ENCODE measurements at regions not wholly inside any gene's neighbourhood (a gene's known extent, or its start where the extent isn't known, plus 50 kb on each side); places are given as distances from the start of the nearest gene placed in this dataset.

DNA sequence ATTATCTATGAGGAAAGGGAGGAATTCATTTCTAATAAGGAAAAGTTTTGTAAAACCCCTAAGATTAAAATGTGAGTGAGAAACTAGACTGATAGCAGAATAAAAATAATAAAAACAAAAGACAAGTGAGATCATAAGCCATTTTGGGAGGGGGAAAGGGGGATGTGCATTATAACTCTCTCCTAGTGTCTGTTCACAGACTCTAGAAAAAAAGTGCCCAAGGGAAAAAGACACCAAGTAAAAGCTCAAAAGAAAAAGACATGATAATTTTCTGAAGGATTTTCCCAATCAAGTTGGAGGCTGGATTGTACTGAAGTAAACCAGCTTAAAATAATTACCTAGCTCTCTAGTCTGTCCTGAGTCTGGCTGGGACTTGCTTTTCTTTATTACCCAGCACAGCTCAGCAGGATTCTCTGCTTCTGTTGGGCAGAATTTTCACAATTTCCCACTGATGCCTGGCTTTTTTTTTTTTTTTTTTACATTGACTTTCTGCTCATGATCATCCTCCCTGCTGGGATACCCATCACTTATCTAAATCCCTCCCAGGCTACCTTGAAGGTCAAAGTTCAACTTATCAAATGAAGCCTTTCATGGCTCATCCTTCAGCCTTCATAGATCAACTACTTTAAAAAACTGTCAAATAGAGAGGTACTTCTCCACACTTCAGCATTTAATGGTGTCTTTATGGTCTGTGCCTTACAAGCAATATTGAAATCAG, 124.2 kb upstream of the KCNJ16 start:
- Histone ChIP-seq H3K4me1 (no peaks in the 10 kb centered on the region), H3K4me3 (no peak overlapping the region), H3K9me3 (no peaks in the 10 kb centered on the region), H3K27me3 (no peaks in the 10 kb centered on the region), H3K36me3 (no peaks in the 10 kb centered on the region), H3K27ac (no peak overlapping the region)
- intact Hi-C loops (cut with DNase I; ENCODE audit: low total_unique reads): no loop called here
- DNase-seq: no peak
- TF ChIP-seq, protein P1, sequence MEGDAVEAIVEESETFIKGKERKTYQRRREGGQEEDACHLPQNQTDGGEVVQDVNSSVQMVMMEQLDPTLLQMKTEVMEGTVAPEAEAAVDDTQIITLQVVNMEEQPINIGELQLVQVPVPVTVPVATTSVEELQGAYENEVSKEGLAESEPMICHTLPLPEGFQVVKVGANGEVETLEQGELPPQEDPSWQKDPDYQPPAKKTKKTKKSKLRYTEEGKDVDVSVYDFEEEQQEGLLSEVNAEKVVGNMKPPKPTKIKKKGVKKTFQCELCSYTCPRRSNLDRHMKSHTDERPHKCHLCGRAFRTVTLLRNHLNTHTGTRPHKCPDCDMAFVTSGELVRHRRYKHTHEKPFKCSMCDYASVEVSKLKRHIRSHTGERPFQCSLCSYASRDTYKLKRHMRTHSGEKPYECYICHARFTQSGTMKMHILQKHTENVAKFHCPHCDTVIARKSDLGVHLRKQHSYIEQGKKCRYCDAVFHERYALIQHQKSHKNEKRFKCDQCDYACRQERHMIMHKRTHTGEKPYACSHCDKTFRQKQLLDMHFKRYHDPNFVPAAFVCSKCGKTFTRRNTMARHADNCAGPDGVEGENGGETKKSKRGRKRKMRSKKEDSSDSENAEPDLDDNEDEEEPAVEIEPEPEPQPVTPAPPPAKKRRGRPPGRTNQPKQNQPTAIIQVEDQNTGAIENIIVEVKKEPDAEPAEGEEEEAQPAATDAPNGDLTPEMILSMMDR (IDR thresholded peaks at IDR 0.05): no peak
- TF ChIP-seq POLR2A (IDR thresholded peaks at IDR 0.05): no peak

DNA sequence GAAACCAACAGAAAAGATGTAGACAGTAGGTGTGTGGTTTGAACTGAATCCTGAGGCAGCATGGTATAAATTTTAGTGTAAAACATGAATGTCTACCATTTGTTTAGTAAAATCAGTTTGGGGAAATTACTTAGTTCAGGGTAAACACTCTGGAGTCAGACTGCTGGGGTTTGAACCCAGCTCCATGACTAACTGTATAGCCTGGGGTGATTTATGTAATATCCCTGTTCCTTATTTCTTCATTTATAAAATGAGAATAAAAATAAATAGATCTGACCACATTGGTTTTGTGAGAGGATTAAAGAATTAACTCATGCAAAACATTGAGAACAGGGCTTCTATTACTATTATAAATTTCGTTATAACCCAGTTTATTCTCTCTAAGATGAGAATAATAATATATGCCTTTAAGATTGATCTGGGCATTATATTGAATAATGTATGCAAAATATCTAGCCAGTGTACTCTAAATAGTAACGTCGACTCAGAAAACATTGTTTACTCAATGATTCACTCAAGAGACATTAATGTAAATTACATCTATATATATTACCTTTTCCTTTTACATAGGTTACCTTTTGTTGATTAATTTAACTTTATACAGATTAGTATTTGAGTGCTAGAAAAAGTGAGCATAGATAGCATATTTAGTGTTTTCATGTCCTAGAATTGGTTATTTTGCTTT, 120.6 kb upstream of the KCNJ16 start:
- Histone ChIP-seq H3K4me1 (no peaks in the 10 kb centered on the region), H3K9me3 (no peaks in the 10 kb centered on the region), H3K36me3 (no peaks in the 10 kb centered on the region), H3K4me3 (no peak overlapping the region), H3K27ac (no peak overlapping the region), H3K27me3 (no peaks in the 10 kb centered on the region)
- intact Hi-C loops (cut with DNase I; ENCODE audit: low total_unique reads): no loop called here
- TF ChIP-seq POLR2A (IDR thresholded peaks at IDR 0.05): no peak
- DNase-seq: no peak

DNA sequence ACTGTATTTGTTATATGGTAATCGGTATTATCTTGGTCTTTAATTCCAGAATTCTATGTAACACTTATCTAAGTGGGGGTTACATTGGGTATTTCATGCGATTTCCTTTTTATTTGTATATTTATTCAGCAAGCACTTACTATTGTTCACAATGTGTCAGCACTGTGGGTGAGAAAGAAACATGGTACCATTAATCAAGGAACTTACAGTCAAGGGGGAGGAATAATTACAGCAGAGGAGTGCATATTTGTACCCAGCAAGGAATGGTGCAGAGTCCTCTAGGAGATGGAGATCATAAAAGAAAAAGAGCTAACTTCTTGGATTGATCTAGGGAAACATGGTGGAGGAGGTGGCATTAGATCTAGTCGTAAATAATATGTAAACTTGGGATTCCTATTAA, 117.0 kb upstream of the KCNJ16 start:
- intact Hi-C loops (cut with DNase I; ENCODE audit: low total_unique reads): no loop called here
- Histone ChIP-seq H3K4me1 (no peaks in the 10 kb centered on the region), H3K36me3 (no peaks in the 10 kb centered on the region), H3K27ac (no peak overlapping the region), H3K9me3 (no peaks in the 10 kb centered on the region), H3K27me3 (no peaks in the 10 kb centered on the region), H3K4me3 (no peak overlapping the region)
- TF ChIP-seq, protein P1 (IDR thresholded peaks at IDR 0.05): no peak
- no peak for TF ChIP-seq POLR2A (IDR thresholded peaks at IDR 0.05)
- no peak for DNase-seq

DNA sequence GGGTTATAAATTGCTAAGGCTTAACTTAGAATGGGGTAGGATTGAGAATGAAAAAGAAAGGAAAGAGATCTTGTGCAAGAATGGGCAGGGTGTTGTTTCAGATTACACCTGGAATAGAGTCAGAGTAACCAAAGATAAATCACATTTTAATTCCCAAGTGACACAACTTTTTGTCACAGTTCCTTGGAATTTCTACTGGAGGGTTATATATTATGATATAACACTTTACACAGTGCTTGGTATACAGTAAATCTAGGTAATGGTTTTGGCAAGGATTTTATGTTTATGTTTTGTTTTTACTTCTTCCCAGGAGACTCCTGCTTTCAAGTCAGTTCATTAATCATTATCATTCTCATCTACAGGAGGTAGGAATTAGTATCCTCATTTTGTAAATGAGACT, 115.7 kb upstream of the KCNJ16 start:
- Histone ChIP-seq H3K36me3 (no peaks in the 10 kb centered on the region), H3K27me3 (no peaks in the 10 kb centered on the region), H3K9me3 (no peaks in the 10 kb centered on the region), H3K4me3 (no peak overlapping the region), H3K4me1 (no peaks in the 10 kb centered on the region), H3K27ac (no peak overlapping the region)
- DNase-seq: no peak
- intact Hi-C loops (cut with DNase I; ENCODE audit: low total_unique reads): no loop called here
- TF ChIP-seq, protein P1 (IDR thresholded peaks at IDR 0.05): no peak
- TF ChIP-seq POLR2A (IDR thresholded peaks at IDR 0.05): no peak

DNA sequence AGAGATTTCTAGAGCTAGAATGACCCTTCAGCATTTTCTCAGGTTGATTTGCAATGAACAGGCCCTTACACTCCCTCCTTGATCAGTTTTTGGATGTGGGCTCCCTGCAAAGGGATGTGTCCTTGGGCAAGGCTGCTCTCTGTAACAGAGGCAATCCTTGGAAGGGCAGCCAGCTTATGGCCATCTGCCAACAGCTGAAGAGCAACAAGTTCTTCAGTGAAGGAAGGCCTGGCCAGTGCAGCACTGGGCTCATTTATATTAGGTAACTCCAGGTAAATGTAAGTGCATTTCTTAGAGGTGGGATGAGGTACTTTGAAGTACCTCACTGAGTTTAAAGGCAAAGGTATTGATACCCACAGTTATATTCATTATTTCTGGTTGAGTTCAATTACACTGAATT, 114.3 kb upstream of the KCNJ16 start:
- Histone ChIP-seq H3K9me3 (no peaks in the 10 kb centered on the region), H3K27me3 (no peaks in the 10 kb centered on the region), H3K36me3 (no peaks in the 10 kb centered on the region)

More for the DNA sequence above, 114.3 kb upstream of the KCNJ16 start:
- Histone ChIP-seq H3K4me3 (no peak overlapping the region), H3K4me1 (no peaks in the 10 kb centered on the region), H3K27ac (no peak overlapping the region)
- TF ChIP-seq POLR2A (IDR thresholded peaks at IDR 0.05): no peak
- TF ChIP-seq, protein P1 (IDR thresholded peaks at IDR 0.05): no peak
- no peak for DNase-seq
- intact Hi-C loops (cut with DNase I; ENCODE audit: low total_unique reads): no loop called here
